ENCODE measurements at regions not wholly inside any gene's neighbourhood (a gene's known extent, or its start where the extent isn't known, plus 50 kb on each side); places are given as distances from the start of the nearest gene placed in this dataset.

DNA sequence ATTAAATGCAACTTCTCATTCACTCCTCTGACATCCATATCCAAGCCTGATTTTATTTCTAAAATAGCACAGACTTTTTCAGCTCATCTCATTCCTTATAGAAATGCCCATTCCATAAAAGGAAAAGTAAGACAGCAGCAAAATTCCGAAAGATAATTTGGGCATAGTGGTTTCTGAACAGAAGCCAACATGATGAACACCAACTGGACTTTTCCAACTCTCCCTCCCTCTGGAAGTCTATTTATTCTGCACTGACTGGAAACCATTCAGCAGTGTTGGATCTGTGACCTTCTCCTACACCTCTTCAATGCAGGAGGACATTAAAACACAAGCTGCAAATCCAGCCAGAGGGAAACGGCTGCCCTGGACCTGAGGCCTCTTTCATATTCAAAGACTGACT is 306.2 kb upstream of the NT5E start:
- H3K4me1 Mint-ChIP-seq (ENCODE audit: low read depth), result no peaks in the 10 kb centered on the region
- no peaks in the 10 kb centered on the region for H3K36me3 Mint-ChIP-seq (ENCODE audit: low read depth)
- no peak overlapping the region for H3K4me3 ChIP-seq (ENCODE audit: low read length)
- no peaks in the 10 kb centered on the region for H3K9me3 ChIP-seq (ENCODE audit: control insufficient read depth in 1 of 2, insufficient read depth in 1 of 2, low read length in 2 of 2)
- no peak overlapping the region for H3K27ac Mint-ChIP-seq
- peaks cover 2% of the 10 kb centered on the region for H3K9me3 Mint-ChIP-seq
- H3K36me3 ChIP-seq (ENCODE audit: insufficient read depth, low read length), result no peaks in the 10 kb centered on the region
- no peaks in the 10 kb centered on the region for H3K4me1 ChIP-seq (ENCODE audit: insufficient read depth, low read length)
- DNase-seq, result no peak
- H3K27me3 ChIP-seq (ENCODE audit: control insufficient read depth in 1 of 2, insufficient read depth in 2 of 2, low read length in 2 of 2), result no peaks in the 10 kb centered on the region
- intact Hi-C loops (cut with DNase I, micrococcal nuclease), result no loop called here
- no peak overlapping the region for H3K27ac ChIP-seq (ENCODE audit: low read depth in 1 of 2, low read length in 2 of 2)
- no peak for ATAC-seq (ENCODE audit: poor library complexity)
- no peaks in the 10 kb centered on the region for H3K27me3 Mint-ChIP-seq
- no peak overlapping the region for H3K4me3 Mint-ChIP-seq
- TF ChIP-seq, protein P1, sequence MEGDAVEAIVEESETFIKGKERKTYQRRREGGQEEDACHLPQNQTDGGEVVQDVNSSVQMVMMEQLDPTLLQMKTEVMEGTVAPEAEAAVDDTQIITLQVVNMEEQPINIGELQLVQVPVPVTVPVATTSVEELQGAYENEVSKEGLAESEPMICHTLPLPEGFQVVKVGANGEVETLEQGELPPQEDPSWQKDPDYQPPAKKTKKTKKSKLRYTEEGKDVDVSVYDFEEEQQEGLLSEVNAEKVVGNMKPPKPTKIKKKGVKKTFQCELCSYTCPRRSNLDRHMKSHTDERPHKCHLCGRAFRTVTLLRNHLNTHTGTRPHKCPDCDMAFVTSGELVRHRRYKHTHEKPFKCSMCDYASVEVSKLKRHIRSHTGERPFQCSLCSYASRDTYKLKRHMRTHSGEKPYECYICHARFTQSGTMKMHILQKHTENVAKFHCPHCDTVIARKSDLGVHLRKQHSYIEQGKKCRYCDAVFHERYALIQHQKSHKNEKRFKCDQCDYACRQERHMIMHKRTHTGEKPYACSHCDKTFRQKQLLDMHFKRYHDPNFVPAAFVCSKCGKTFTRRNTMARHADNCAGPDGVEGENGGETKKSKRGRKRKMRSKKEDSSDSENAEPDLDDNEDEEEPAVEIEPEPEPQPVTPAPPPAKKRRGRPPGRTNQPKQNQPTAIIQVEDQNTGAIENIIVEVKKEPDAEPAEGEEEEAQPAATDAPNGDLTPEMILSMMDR (IDR thresholded peaks at IDR 0.05), result no peak
- ChIA-PET POLR2A (no interaction called here), CTCF (no interaction called here)

DNA sequence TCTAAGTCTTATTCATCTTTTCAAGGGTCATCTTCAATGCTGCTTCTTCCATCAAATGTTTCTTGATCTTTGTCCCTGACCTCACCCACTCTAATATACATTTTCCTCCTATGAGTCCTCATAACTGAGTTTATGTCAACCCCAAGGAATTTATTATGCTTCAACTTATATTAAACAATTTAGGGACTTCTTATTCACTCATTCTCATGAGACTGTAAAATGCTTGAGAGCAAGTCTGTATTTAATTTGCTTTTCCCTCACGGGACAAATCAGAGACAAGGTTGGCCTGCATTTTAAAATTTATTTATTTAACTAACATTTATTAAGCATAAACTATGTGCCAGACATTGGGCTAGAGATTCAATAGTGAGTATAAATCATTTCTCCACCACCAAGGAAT is 312.0 kb upstream of the NT5E start:
- Mint-ChIP-seq H3K4me1 (ENCODE audit: low read depth) (no peaks in the 10 kb centered on the region), H3K27ac (no peak overlapping the region), H3K4me3 (no peak overlapping the region), H3K36me3 (ENCODE audit: low read depth) (no peaks in the 10 kb centered on the region), H3K27me3 (no peaks in the 10 kb centered on the region), H3K9me3 (peaks cover 2% of the 10 kb centered on the region)
- DNase-seq (no peak), ATAC-seq (ENCODE audit: poor library complexity) (no peak)
- ChIA-PET POLR2A (no interaction called here), CTCF (no interaction called here)
- no peaks in the 10 kb centered on the region for H3K4me1 ChIP-seq (ENCODE audit: insufficient read depth, low read length)
- intact Hi-C loops (cut with DNase I, micrococcal nuclease), result no loop called here
- no peak overlapping the region for H3K4me3 ChIP-seq (ENCODE audit: low read length)
- H3K27ac ChIP-seq (ENCODE audit: low read depth in 1 of 2, low read length in 2 of 2), result no peak overlapping the region
- TF ChIP-seq, protein P1 (IDR thresholded peaks at IDR 0.05), result no peak
- no peaks in the 10 kb centered on the region for H3K9me3 ChIP-seq (ENCODE audit: control insufficient read depth in 1 of 2, insufficient read depth in 1 of 2, low read length in 2 of 2)
- H3K36me3 ChIP-seq (ENCODE audit: insufficient read depth, low read length), result no peaks in the 10 kb centered on the region
- H3K27me3 ChIP-seq (ENCODE audit: control insufficient read depth in 1 of 2, insufficient read depth in 2 of 2, low read length in 2 of 2), result no peaks in the 10 kb centered on the region

DNA sequence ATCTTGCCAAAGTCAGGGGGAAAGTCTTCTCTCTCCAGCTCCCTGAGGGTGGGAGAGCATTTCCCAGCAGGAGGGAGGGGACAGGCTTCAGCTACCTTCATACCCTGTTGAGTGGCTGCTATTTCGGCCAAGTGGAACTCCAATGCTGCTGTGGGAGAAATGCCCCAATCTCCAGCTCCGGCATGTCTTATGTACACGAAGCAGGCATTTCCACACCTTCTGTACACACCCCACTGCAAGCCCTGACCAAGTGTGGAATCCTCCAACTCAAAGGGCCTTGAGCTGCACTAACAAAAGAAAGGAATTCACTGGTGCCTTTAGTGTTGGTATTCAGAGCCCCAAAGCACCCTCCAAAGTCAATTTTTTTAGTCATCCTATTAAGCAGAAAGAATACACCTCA is 313.6 kb upstream of the NT5E start:
- ChIA-PET POLR2A (no interaction called here), CTCF (no interaction called here)
- DNase-seq, result no peak
- ATAC-seq (ENCODE audit: poor library complexity), result no peak
- no peaks in the 10 kb centered on the region for H3K36me3 Mint-ChIP-seq (ENCODE audit: low read depth)
- Histone ChIP-seq H3K27ac (ENCODE audit: low read depth in 1 of 2, low read length in 2 of 2) (no peak overlapping the region), H3K36me3 (ENCODE audit: insufficient read depth, low read length) (no peaks in the 10 kb centered on the region), H3K27me3 (ENCODE audit: control insufficient read depth in 1 of 2, insufficient read depth in 2 of 2, low read length in 2 of 2) (no peaks in the 10 kb centered on the region), H3K4me3 (ENCODE audit: low read length) (no peak overlapping the region), H3K9me3 (ENCODE audit: control insufficient read depth in 1 of 2, insufficient read depth in 1 of 2, low read length in 2 of 2) (no peaks in the 10 kb centered on the region), H3K4me1 (ENCODE audit: insufficient read depth, low read length) (no peaks in the 10 kb centered on the region)
- no peak overlapping the region for H3K4me3 Mint-ChIP-seq
- peaks cover 2% of the 10 kb centered on the region for H3K9me3 Mint-ChIP-seq
- no peaks in the 10 kb centered on the region for H3K4me1 Mint-ChIP-seq (ENCODE audit: low read depth)
- TF ChIP-seq, protein P1 (IDR thresholded peaks at IDR 0.05), result no peak
- no peaks in the 10 kb centered on the region for H3K27me3 Mint-ChIP-seq
- no peak overlapping the region for H3K27ac Mint-ChIP-seq
- intact Hi-C loops (cut with DNase I, micrococcal nuclease), result no loop called here

All from CD4-positive, alpha-beta T cell (primary cell).